Right lung (tissue), 2 donors: ENCODE measurements at regions not wholly inside any gene's neighbourhood (a gene's known extent, or its start where the extent isn't known, plus 50 kb on each side); places are given as distances from the start of the nearest gene placed in this dataset.
"Not testable (repeated sequence)": the region's sequence is repeated elsewhere in the genome, so short reads cannot be mapped to it uniquely, and the experiment has no call there.

Experiments used
- DNase-seq, 2 donors: peaks; one replicate each; pipeline ENCODE4 v3.0.0-alpha.2; 2013

- not testable (repeated sequence) for DNase-seq
Observed at GRCh38 chr4:130772966-130773365, 1677.0 kb downstream of the C4orf33 start.

GRCh38 chr4:130808492-130808891, 1712.5 kb downstream of the C4orf33 start:
- DNase-seq = no peak

- no peak for DNase-seq
Observed at GRCh38 chr4:130812117-130812765, 1716.3 kb downstream of the C4orf33 start.

GRCh38 chr4:130814896-130815295, 1718.9 kb downstream of the C4orf33 start:
- no peak for DNase-seq

- DNase-seq = no peak
Observed at GRCh38 chr4:130820448-130820847, 1724.5 kb downstream of the C4orf33 start.

- no peak for DNase-seq
Observed at GRCh38 chr4:130825284-130825683, 1729.3 kb downstream of the C4orf33 start.

- peak in 1 of 2 donors; percentile 1 for DNase-seq
Observed at GRCh38 chr4:130850019-130850524, 1754.1 kb downstream of the C4orf33 start.

- DNase-seq = no peak
Observed at GRCh38 chr4:130851107-130851506, 1755.2 kb downstream of the C4orf33 start.

- DNase-seq = no peak
Observed at GRCh38 chr4:130851932-130852331, 1756.0 kb downstream of the C4orf33 start.

GRCh38 chr4:130855533-130855932, 1759.6 kb downstream of the C4orf33 start:
- no peak for DNase-seq

- DNase-seq = no peak
Observed at GRCh38 chr4:130859991-130860390, 1764.0 kb downstream of the C4orf33 start.

GRCh38 chr4:130896920-130897319, 1801.0 kb downstream of the C4orf33 start:
- DNase-seq = no peak

- DNase-seq = no peak
Observed at GRCh38 chr4:130901321-130901720, 1805.4 kb downstream of the C4orf33 start.

GRCh38 chr4:130922955-130923354, 1827.0 kb downstream of the C4orf33 start:
- DNase-seq = no peak

- no peak for DNase-seq
Observed at GRCh38 chr4:130955520-130955919, 1859.6 kb downstream of the C4orf33 start.

- DNase-seq = no peak
Observed at GRCh38 chr4:130985371-130985770, 1889.4 kb downstream of the C4orf33 start.

GRCh38 chr4:130995988-130996387, 1900.0 kb downstream of the C4orf33 start:
- DNase-seq = no peak

GRCh38 chr4:131001371-131001770, 1905.4 kb downstream of the C4orf33 start:
- no peak for DNase-seq

GRCh38 chr4:131002132-131002531, 1906.2 kb downstream of the C4orf33 start:
- DNase-seq = no peak

- DNase-seq = no peak
Observed at GRCh38 chr4:131006388-131006787, 1910.4 kb downstream of the C4orf33 start.

- not testable (repeated sequence) for DNase-seq
Observed at GRCh38 chr4:131011961-131012360, 1916.0 kb downstream of the C4orf33 start.

- no peak for DNase-seq
Observed at GRCh38 chr4:131013226-131013625, 1917.3 kb downstream of the C4orf33 start.

GRCh38 chr4:131026771-131027170, 1930.8 kb downstream of the C4orf33 start:
- no peak for DNase-seq

GRCh38 chr4:131044368-131044767, 1948.4 kb downstream of the C4orf33 start:
- DNase-seq = no peak
